ENCODE measurements at regions not wholly inside any gene's neighbourhood (a gene's known extent, or its start where the extent isn't known, plus 50 kb on each side); places are given as distances from the start of the nearest gene placed in this dataset.

GRCh38 chrX:97850911-97851310 lies 967.2 kb downstream of the RPA4 start:
- TF ChIP-seq POLR2AphosphoS5 (IDR thresholded peaks at IDR 0.05; ENCODE audit: low read depth, low read length), result no peak
- TF ChIP-seq, protein P1, sequence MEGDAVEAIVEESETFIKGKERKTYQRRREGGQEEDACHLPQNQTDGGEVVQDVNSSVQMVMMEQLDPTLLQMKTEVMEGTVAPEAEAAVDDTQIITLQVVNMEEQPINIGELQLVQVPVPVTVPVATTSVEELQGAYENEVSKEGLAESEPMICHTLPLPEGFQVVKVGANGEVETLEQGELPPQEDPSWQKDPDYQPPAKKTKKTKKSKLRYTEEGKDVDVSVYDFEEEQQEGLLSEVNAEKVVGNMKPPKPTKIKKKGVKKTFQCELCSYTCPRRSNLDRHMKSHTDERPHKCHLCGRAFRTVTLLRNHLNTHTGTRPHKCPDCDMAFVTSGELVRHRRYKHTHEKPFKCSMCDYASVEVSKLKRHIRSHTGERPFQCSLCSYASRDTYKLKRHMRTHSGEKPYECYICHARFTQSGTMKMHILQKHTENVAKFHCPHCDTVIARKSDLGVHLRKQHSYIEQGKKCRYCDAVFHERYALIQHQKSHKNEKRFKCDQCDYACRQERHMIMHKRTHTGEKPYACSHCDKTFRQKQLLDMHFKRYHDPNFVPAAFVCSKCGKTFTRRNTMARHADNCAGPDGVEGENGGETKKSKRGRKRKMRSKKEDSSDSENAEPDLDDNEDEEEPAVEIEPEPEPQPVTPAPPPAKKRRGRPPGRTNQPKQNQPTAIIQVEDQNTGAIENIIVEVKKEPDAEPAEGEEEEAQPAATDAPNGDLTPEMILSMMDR (IDR thresholded peaks at IDR 0.05), result no peak
- TF ChIP-seq TCF7L2 (IDR thresholded peaks at IDR 0.05; ENCODE audit: low read depth, low read length), result no peak
